ENCODE measurements at regions not wholly inside any gene's neighbourhood (a gene's known extent, or its start where the extent isn't known, plus 50 kb on each side); places are given as distances from the start of the nearest gene placed in this dataset.

DNA sequence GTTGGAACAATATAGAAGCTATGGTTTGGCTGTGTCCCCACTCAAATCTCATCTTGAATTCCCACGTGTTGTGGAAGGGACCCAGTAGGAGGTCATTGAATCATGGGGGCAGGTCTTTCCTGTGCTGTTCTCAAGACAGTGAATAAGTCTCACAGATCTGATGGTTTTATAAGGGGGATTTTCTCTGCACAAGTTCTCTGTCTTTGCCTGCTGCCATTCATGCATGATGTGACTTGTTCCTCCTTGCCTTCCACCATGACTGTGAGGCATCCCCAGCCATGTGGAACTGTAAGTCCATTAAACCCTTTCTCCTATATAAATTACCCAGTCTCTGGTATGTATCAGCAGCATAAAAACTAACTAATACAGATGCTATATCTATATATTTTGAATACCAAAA lies 135.2 kb upstream of the EDNRA start:
- FAIRE-seq (no peak), DNase-seq (ENCODE audit: low read depth in 1 of 2, low spot score in 2 of 2) (no peak)
- ChIA-PET CTCF (ENCODE audit: partially characterized antibody) (interaction anchor here (0.9 kb wide), 1 partner anchor 33 kb away, joined by 3 read pairs; no protein-coding TSS in a partner anchor), POLR2A (ENCODE audit: partially characterized antibody) (no interaction called here)
- no peak overlapping the region for H2BK15ac ChIP-seq (ENCODE audit: low read length)
- H3K14ac ChIP-seq (ENCODE audit: insufficient read length): no peak overlapping the region
- H3K4ac ChIP-seq (replicated peaks; ENCODE audit: insufficient read length, low read depth, low read length): no peak overlapping the region
- H3K79me2 ChIP-seq (ENCODE audit: control insufficient read depth in 1 of 2, insufficient read depth in 2 of 2, low read length in 2 of 2): no peaks in the 10 kb centered on the region
- no peaks in the 10 kb centered on the region for H3K27me3 ChIP-seq (replicated peaks in 1 of 4; ENCODE audit: control insufficient read depth in 3 of 4, extremely low read depth in 1 of 4, insufficient read depth in 3 of 4, low read length in 3 of 4)
- no peaks in the 10 kb centered on the region for H3K23me2 ChIP-seq (ENCODE audit: low read depth, low read length)
- H3K9me3 ChIP-seq (ENCODE audit: insufficient read depth in 2 of 2, low read depth in 1 of 2, low read length in 1 of 2): no peaks in the 10 kb centered on the region
- H3K56ac ChIP-seq (replicated peaks; ENCODE audit: insufficient read length, low read depth, low read length): no peak overlapping the region
- H3K36me3 ChIP-seq (ENCODE audit: control insufficient read depth in 2 of 4, insufficient read depth in 4 of 4, low read length in 3 of 4): no peaks in the 10 kb centered on the region
- H2BK12ac ChIP-seq (ENCODE audit: low read depth, low read length): no peak overlapping the region
- no peak overlapping the region for H2BK20ac ChIP-seq (ENCODE audit: low read length)
- H3K79me1 ChIP-seq (ENCODE audit: low read depth, low read length): no peaks in the 10 kb centered on the region
- H3K18ac ChIP-seq (ENCODE audit: extremely low read depth, low read length): no peak overlapping the region
- no peak overlapping the region for H2AFZ ChIP-seq (ENCODE audit: low read length)
- no peaks in the 10 kb centered on the region for H4K20me1 ChIP-seq (replicated peaks in 1 of 2; ENCODE audit: control insufficient read depth in 1 of 2, insufficient read depth in 2 of 2, low read length in 2 of 2)
- H2AK5ac ChIP-seq (ENCODE audit: low read depth, low read length): no peak overlapping the region
- H4K91ac ChIP-seq (replicated peaks; ENCODE audit: insufficient read length, low read length): no peak overlapping the region
- no peaks in the 10 kb centered on the region for H3K4me1 ChIP-seq (replicated peaks in 1 of 4; ENCODE audit: control insufficient read depth in 3 of 4, insufficient read depth in 4 of 4, low read length in 3 of 4)
- no peak overlapping the region for H3K27ac ChIP-seq (ENCODE audit: low read depth, low read length)
- H3K23ac ChIP-seq (ENCODE audit: insufficient read length): no peak overlapping the region
- no peak overlapping the region for H3K4me2 ChIP-seq (ENCODE audit: insufficient read depth in 1 of 2, low read depth in 2 of 2, low read length in 2 of 2)
- WGBS, 2 experiments (ENCODE audit: extremely low coverage in 1 of 2, insufficient coverage in 1 of 2, insufficient read length in 1 of 2, insufficient replicate concordance in 2 of 2, low coverage in 1 of 2, low lambda C conversion rate in 2 of 2, missing lambda C conversion rate in 1 of 2): 85% methylated on average over 1 of the region's 1 CpG; no CpG with 5 or more reads in 1 of the 2 experiments
- no peak overlapping the region for H4K8ac ChIP-seq (ENCODE audit: extremely low read depth, insufficient read depth, low read length)
- H3K9ac ChIP-seq (replicated peaks in 1 of 4; ENCODE audit: extremely low read depth in 1 of 4, low read depth in 3 of 4, low read length in 3 of 4): no peak overlapping the region
- no peak overlapping the region for H4K5ac ChIP-seq (ENCODE audit: insufficient read length, low read depth, low read length)
- H2BK120ac ChIP-seq (replicated peaks; ENCODE audit: low read depth, low read length): no peak overlapping the region
- no peak for TF ChIP-seq RXRA (IDR thresholded peaks at IDR 0.05; ENCODE audit: insufficient read depth, low read depth, low read length)
- no peak for TF ChIP-seq TBP (IDR thresholded peaks at IDR 0.05; ENCODE audit: low read depth, low read length)
- TF ChIP-seq RNF2 (IDR thresholded peaks at IDR 0.05; ENCODE audit: borderline replicate concordance, low read depth, low read length, missing control alignments, poor library complexity, severe bottlenecking): no peak
- TF ChIP-seq TAF7 (optimal IDR thresholded peaks at IDR 0.05; ENCODE audit: borderline replicate concordance, low read depth, low read length): no peak
- TF ChIP-seq RBBP5 (IDR thresholded peaks at IDR 0.05; ENCODE audit: borderline replicate concordance, low read depth, low read length): no peak
- no peak for TF ChIP-seq BACH1 (IDR thresholded peaks at IDR 0.05; ENCODE audit: low read length)
- no peak for TF ChIP-seq ZNF274 (IDR thresholded peaks at IDR 0.05; ENCODE audit: borderline replicate concordance, extremely low read depth, low read length)
- TF ChIP-seq NANOG (IDR thresholded peaks at IDR 0.05; ENCODE audit: insufficient read depth, low read depth, low read length, poor library complexity, severe bottlenecking): no peak
- TF ChIP-seq KDM4A (IDR thresholded peaks at IDR 0.05; ENCODE audit: low read depth, low read length, severe bottlenecking): no peak
- no peak for TF ChIP-seq CREB1 (IDR thresholded peaks at IDR 0.05)
- no peak for TF ChIP-seq CHD1 (IDR thresholded peaks at IDR 0.05; ENCODE audit: low read depth, low read length)
- no peak for TF ChIP-seq SIN3A (conservative IDR thresholded peaks at IDR 0.05 in 1 of 2, IDR thresholded peaks at IDR 0.05 in 1 of 2; ENCODE audit: low read depth in 1 of 2, low read length in 2 of 2)
- H2BK5ac ChIP-seq (ENCODE audit: low read depth, low read length): no peak overlapping the region
- H3K4me3 ChIP-seq (ENCODE audit: extremely low read depth in 1 of 4, insufficient read depth in 2 of 4, low read depth in 3 of 4, low read length in 4 of 4): no peak overlapping the region
